Stomach (tissue), 8 donors: ENCODE measurements at regions not wholly inside any gene's neighbourhood (a gene's known extent, or its start where the extent isn't known, plus 50 kb on each side); places are given as distances from the start of the nearest gene placed in this dataset.

ENCODE experiments used
- DNase-seq, 2 donors: peaks; one replicate each; pipeline versions ENCODE4 v3.0.0 to v3.0.0-alpha.2; 2013 to 2019
- H3K27ac ChIP-seq, 5 donors: fragments of 200-600 bp in 4 of 5; sonication (generic) in 4 of 5; one replicate each; pipeline ENCODE4 v1.5.1; 2013 to 2019; ENCODE audit warnings: mild to moderate bottlenecking in 1 of 5, moderate library complexity in 1 of 5
- H3K27me3 ChIP-seq, 3 donors: fragments of 200-600 bp; sonication (generic); one replicate each; pipeline ENCODE4 v1.5.1; 2017 to 2019; ENCODE audit warnings: mixed run types in 1 of 3
- H3K36me3 ChIP-seq, 4 donors: fragments of 200-600 bp; sonication (generic); 1 replicate in 3 of 4; 2 replicates in 1 of 4; pipeline ENCODE4 v1.5.1; 2016 to 2019
- H3K4me1 ChIP-seq, 4 donors: fragments of 200-600 bp; sonication (generic); one replicate each; pipeline ENCODE4 v1.5.1; 2016 to 2019
- H3K4me3 ChIP-seq, 4 donors: fragments of 200-600 bp; sonication (generic) in 3 of 4; one replicate each; pipeline ENCODE4 v1.5.1; 2016 to 2019; ENCODE audit warnings: mild to moderate bottlenecking in 1 of 4
- H3K9me3 ChIP-seq, 4 donors: fragments of 200-600 bp; sonication (generic); one replicate each; pipeline ENCODE4 v1.5.1; 2016 to 2019
- CTCF ChIP-seq, 7 experiments: fragments of 450-650 bp in 4 of 7; fragments of 200-600 bp in 3 of 7; sonication (generic) in 3 of 7; IDR thresholded peaks; one replicate each; pipeline ENCODE4 v1.5.1; 2016 to 2019; ENCODE audit warnings: antibody characterized with exemption in 7 of 7, control low read depth in 2 of 7, mild to moderate bottlenecking in 1 of 7
- EP300 ChIP-seq: sonication (generic); formaldehyde crosslinking; IDR thresholded peaks from one replicate; pipeline ENCODE4 v1.6.1; 2017; ENCODE audit warnings: antibody characterized with exemption
- POLR2A ChIP-seq, 4 donors: fragments of 450-650 bp; IDR thresholded peaks; one replicate each; pipeline ENCODE4 v1.6.1; 2016; ENCODE audit warnings: antibody characterized with exemption in 4 of 4, control low read depth in 2 of 4, mild to moderate bottlenecking in 1 of 4, moderate library complexity in 1 of 4
- POLR2AphosphoS5 ChIP-seq, 3 donors: sonication (generic); formaldehyde crosslinking; IDR thresholded peaks; one replicate each; pipeline ENCODE4 v1.6.1; 2016; ENCODE audit warnings: antibody characterized with exemption in 3 of 3
- WGBS, 5 donors: extraction: QIAGEN DNeasy Blood & Tissue Kit in 3 of 5; methylation state at CpG; one replicate each; pipeline versions ENCODE4 v1.1.5 to v1.1.7; 2013 to 2018; 5-methylcytosine and 5-hydroxymethylcytosine counted together
- intact Hi-C: fragments of 100-400 bp; cut with DNase I; formaldehyde crosslinking; loops from one replicate; pipeline ENCODE4 v1.15.1; 2023; ENCODE audit warnings: low total_unique reads
- donor health status: healthy with polysubstance abuse.
- donor health status: Bipolar disorder and iron deficiency.
- donor health status: healthy.

- DNase-seq = no peak
- Histone ChIP-seq H3K4me1 (peaks cover 0 to 16% (median 7%) of the 10 kb centered on the region in 4 donors), H3K27me3 (no peaks in the 10 kb centered on the region), H3K9me3 (no peaks in the 10 kb centered on the region), H3K36me3 (no peaks in the 10 kb centered on the region), H3K4me3 (no peak overlapping the region), H3K27ac (no peak overlapping the region)
- 67 to 83% (median 79%) methylated on average over 2 of the region's 2 CpGs for WGBS, 5 donors
- intact Hi-C loops = no loop called here
- TF ChIP-seq CTCF (IDR thresholded peaks at IDR 0.05) (no peak), POLR2AphosphoS5 (IDR thresholded peaks at IDR 0.05) (no peak), POLR2A (IDR thresholded peaks at IDR 0.05) (no peak), EP300 (no peak)
Measured at GRCh38 chr14:56422221-56422620, 157.4 kb upstream of the TMEM260 start.

- Histone ChIP-seq H3K4me3 (no peak overlapping the region), H3K9me3 (no peaks in the 10 kb centered on the region), H3K4me1 (peaks cover 0 to 16% (median 7%) of the 10 kb centered on the region in 4 donors), H3K36me3 (no peaks in the 10 kb centered on the region), H3K27me3 (no peaks in the 10 kb centered on the region), H3K27ac (no peak overlapping the region)
- WGBS, 5 donors = 0 to 8% (median 4%) methylated on average over 1 of the region's 1 CpG
- TF ChIP-seq CTCF (IDR thresholded peaks at IDR 0.05) (peak in 5 of 7 experiments; percentile 33 to 72 (median 63)), POLR2AphosphoS5 (IDR thresholded peaks at IDR 0.05) (peak in 2 of 3 donors; percentile 41 to 50), POLR2A (IDR thresholded peaks at IDR 0.05) (no peak)
- intact Hi-C loops = no loop called here
- DNase-seq = peak; percentile 88 to 91
Measured at GRCh38 chr14:56422703-56423213, 156.8 kb upstream of the TMEM260 start.

- no peak for DNase-seq
- intact Hi-C loops = no loop called here
- peaks cover 0 to 16% (median 7%) of the 10 kb centered on the region in 4 donors for H3K4me1 ChIP-seq
- WGBS, 5 donors = 46 to 66% (median 53%) methylated on average over 2 of the region's 2 CpGs
- no peak for TF ChIP-seq POLR2AphosphoS5 (IDR thresholded peaks at IDR 0.05)
- no peak for TF ChIP-seq POLR2A (IDR thresholded peaks at IDR 0.05)
- no peak for TF ChIP-seq CTCF (IDR thresholded peaks at IDR 0.05)
- no peak for TF ChIP-seq EP300
- H3K9me3 ChIP-seq = no peaks in the 10 kb centered on the region
- H3K27ac ChIP-seq = no peak overlapping the region
- no peaks in the 10 kb centered on the region for H3K36me3 ChIP-seq
- no peaks in the 10 kb centered on the region for H3K27me3 ChIP-seq
- H3K4me3 ChIP-seq = no peak overlapping the region
Measured at GRCh38 chr14:56423544-56423943, 156.1 kb upstream of the TMEM260 start.

- Histone ChIP-seq H3K36me3 (no peaks in the 10 kb centered on the region), H3K9me3 (no peaks in the 10 kb centered on the region), H3K4me1 (no peaks in the 10 kb centered on the region), H3K27me3 (no peaks in the 10 kb centered on the region), H3K4me3 (no peak overlapping the region), H3K27ac (no peak overlapping the region)
- DNase-seq = no peak
- intact Hi-C loops = no loop called here
- WGBS, 5 donors = 51 to 63% (median 59%) methylated on average over 4 of the region's 4 CpGs
- TF ChIP-seq POLR2A (IDR thresholded peaks at IDR 0.05) (no peak), EP300 (no peak), POLR2AphosphoS5 (IDR thresholded peaks at IDR 0.05) (no peak), CTCF (IDR thresholded peaks at IDR 0.05) (no peak)
Measured at GRCh38 chr14:56431013-56431412, 148.6 kb upstream of the TMEM260 start.
